Erythroblast (primary cell): ENCODE measurements at regions not wholly inside any gene's neighbourhood (a gene's known extent, or its start where the extent isn't known, plus 50 kb on each side); places are given as distances from the start of the nearest gene placed in this dataset.
"Not testable (repeated sequence)": the region's sequence is repeated elsewhere in the genome, so short reads cannot be mapped to it uniquely, and the experiment has no call there.

Source experiments
- GATA1 ChIP-seq: IDR thresholded peaks from 2 replicates; pipeline ENCODE4 v1.6.1; 2011; ENCODE audit warnings: low read depth, mild to moderate bottlenecking, control low read depth, low read length, moderate library complexity
- POLR2A ChIP-seq: IDR thresholded peaks from 2 replicates; pipeline ENCODE4 v1.6.1; 2011; ENCODE audit warnings: mild to moderate bottlenecking, low read length

- TF ChIP-seq POLR2A, GATA1: not testable (repeated sequence)
Measured at GRCh38 chr10:108533551-108533950, 1369.0 kb upstream of the SORCS1 start.
